Endothelial cell of umbilical vein (primary cell): ENCODE measurements at regions not wholly inside any gene's neighbourhood (a gene's known extent, or its start where the extent isn't known, plus 50 kb on each side); places are given as distances from the start of the nearest gene placed in this dataset.

ENCODE experiments used
- BruUV-seq: library from RNA; stranded (reverse); fragments of 400-500 nt; replicated peaks from 2 replicates; lab custom pipeline; 2021; lab: Mats Ljungman, UMichigan
- CTCF ChIA-PET: fragments of 300-600, 350-600 bp; sonication (Branson Sonifier 250); formaldehyde crosslinking; loops from one replicate; lab custom pipeline; 2021; ENCODE audit warnings: antibody characterized with exemption, inconsistent platforms; lab: Charles Lee
- POLR2A ChIA-PET: fragments of 300-600, 350-600 bp; sonication (Branson Sonifier 250); formaldehyde crosslinking; loops from one replicate; lab custom pipeline; 2021; ENCODE audit warnings: antibody characterized with exemption, inconsistent platforms; lab: Charles Lee
- DNase-seq: peaks from one replicate; pipeline ENCODE4 v3.0.0-alpha.2; 2011; ENCODE audit warnings: low read depth, low spot score
- FAIRE-seq: peaks from 2 replicates; lab custom pipeline; 2011; peaks lifted over from hg19 to GRCh38; lab: Jason Lieb, UNC
- H2AFZ ChIP-seq: 2 replicates; pipeline ENCODE4 v1.6.0; 2012; ENCODE audit warnings: low read depth, low read length, control low read depth, inconsistent platforms
- H3K27ac ChIP-seq: 2 replicates; pipeline ENCODE4 v1.5.1; 2011; ENCODE audit warnings: low read depth, mild to moderate bottlenecking, control low read depth, low read length, moderate library complexity; ENCODE audit not compliant: insufficient read depth
- H3K27me3 ChIP-seq, 2 experiments: 2 replicates each; pipeline versions ENCODE4 v1.6.0 to v1.6.1; 2011; ENCODE audit warnings: low read length in 2 of 2, mixed read lengths in 1 of 2; ENCODE audit not compliant: control insufficient read depth in 2 of 2, insufficient read depth in 2 of 2
- H3K36me3 ChIP-seq, 2 experiments: 2 replicates in 1 of 2; 3 replicates in 1 of 2; pipeline ENCODE4 v1.5.1; 2011; ENCODE audit warnings: low read length in 2 of 2, mild to moderate bottlenecking in 1 of 2, moderate library complexity in 1 of 2; ENCODE audit not compliant: control insufficient read depth in 2 of 2, insufficient read depth in 2 of 2; ENCODE audit errors: extremely low read depth in 1 of 2
- H3K4me1 ChIP-seq: 3 replicates; pipeline ENCODE4 v1.5.1; 2011; ENCODE audit warnings: mild to moderate bottlenecking, low read length; ENCODE audit not compliant: control insufficient read depth, insufficient read depth; ENCODE audit errors: extremely low read depth
- H3K4me2 ChIP-seq: 2 replicates; pipeline ENCODE4 v1.6.1; 2011; ENCODE audit warnings: low read length, control low read depth, mixed read lengths; ENCODE audit not compliant: insufficient read depth
- H3K4me3 ChIP-seq, 3 experiments: fragments of 200-600 bp in 1 of 3; sonication (generic), shearing (Covaris generic) in 1 of 3; replicated peaks in 1 of 3; 2 replicates each; pipeline ENCODE4 v1.5.1; 2011 to 2016; ENCODE audit warnings: control low read depth in 3 of 3, low read length in 3 of 3, mild to moderate bottlenecking in 2 of 3, inconsistent platforms in 1 of 3, low read depth in 1 of 3, moderate library complexity in 1 of 3; ENCODE audit not compliant: insufficient read depth in 1 of 3
- H3K79me2 ChIP-seq: 2 replicates; pipeline ENCODE4 v1.6.0; 2012; ENCODE audit warnings: low read length, inconsistent platforms; ENCODE audit not compliant: control insufficient read depth, insufficient read depth
- H3K9ac ChIP-seq: replicated peaks from 2 replicates; pipeline ENCODE3; 2011; ENCODE audit warnings: low read length, control low read depth; ENCODE audit not compliant: insufficient read depth; ENCODE audit errors: extremely low read depth
- H3K9me1 ChIP-seq: replicated peaks from 3 replicates; pipeline ENCODE4 v1.6.0; 2011; ENCODE audit warnings: mild to moderate bottlenecking, low read length; ENCODE audit not compliant: control insufficient read depth, insufficient read depth; ENCODE audit errors: extremely low read depth
- H3K9me3 ChIP-seq: replicated peaks from 2 replicates; pipeline ENCODE4 v1.5.1; 2012; ENCODE audit warnings: low read length, inconsistent platforms; ENCODE audit not compliant: control insufficient read depth, insufficient read depth
- H4K20me1 ChIP-seq: replicated peaks from 2 replicates; pipeline ENCODE3; 2011; ENCODE audit warnings: mild to moderate bottlenecking, low read length; ENCODE audit not compliant: control insufficient read depth, insufficient read depth; ENCODE audit errors: extremely low read depth
- CTCF ChIP-seq, 2 donors: IDR thresholded peaks; 1 replicate in 1 of 2; 2 replicates in 1 of 2; pipeline ENCODE4 v1.5.1; 2011; ENCODE audit warnings: low read length in 2 of 2, mild to moderate bottlenecking in 2 of 2, moderate library complexity in 2 of 2, control low read depth in 1 of 2, inconsistent platforms in 1 of 2, low read depth in 1 of 2; ENCODE audit not compliant: insufficient read depth in 1 of 2; ENCODE audit errors: extremely low read depth in 1 of 2
- EZH2 ChIP-seq: IDR thresholded peaks from 2 replicates; pipeline ENCODE4 v1.6.1; 2012; ENCODE audit warnings: borderline replicate concordance, low read depth, mild to moderate bottlenecking, moderate library complexity, low read length, inconsistent platforms; ENCODE audit not compliant: severe bottlenecking
- FOS ChIP-seq: IDR thresholded peaks from 2 replicates; pipeline ENCODE4 v1.6.1; 2011; ENCODE audit warnings: mild to moderate bottlenecking, low read length, moderate library complexity, borderline replicate concordance; ENCODE audit not compliant: insufficient read depth
- GATA2 ChIP-seq: IDR thresholded peaks from 2 replicates; pipeline ENCODE4 v1.7.0; 2011; ENCODE audit warnings: low read depth, mild to moderate bottlenecking, moderate library complexity, mixed read lengths, low read length; ENCODE audit not compliant: insufficient read length, insufficient read depth
- JUN ChIP-seq: IDR thresholded peaks from 2 replicates; pipeline ENCODE4 v1.6.1; 2011; ENCODE audit warnings: borderline replicate concordance, low read depth; ENCODE audit not compliant: insufficient read length, insufficient read depth
- MAX ChIP-seq: IDR thresholded peaks from 2 replicates; pipeline ENCODE4 v1.6.1; 2011; ENCODE audit not compliant: insufficient read depth, insufficient read length
- MYC ChIP-seq: IDR thresholded peaks from one replicate; pipeline ENCODE4 v1.6.1; 2011; ENCODE audit warnings: mild to moderate bottlenecking, low read depth, low read length
- POLR2A ChIP-seq: IDR thresholded peaks from 2 replicates; pipeline ENCODE4 v1.6.1; 2012; ENCODE audit warnings: low read depth, mild to moderate bottlenecking, control low read depth, low read length
- POLR2AphosphoS5 ChIP-seq: IDR thresholded peaks from 2 replicates; pipeline ENCODE4 v1.6.1; 2012; ENCODE audit warnings: low read depth, mild to moderate bottlenecking, control low read depth, low read length, moderate library complexity; ENCODE audit not compliant: insufficient read depth
- dilution Hi-C: fragments of 300-500 bp; cut with MboI; formaldehyde crosslinking; loops from one replicate; pipeline ENCODE4 v1.15.0; 2019; ENCODE audit warnings: low sequenced_read_pairs; ENCODE audit not compliant: extremely low pct_ligation_motif_present
- intact Hi-C: fragments of 100-400 bp; cut with micrococcal nuclease; formaldehyde crosslinking; loops from one replicate; pipeline ENCODE4 v1.10.0; 2022

DNA sequence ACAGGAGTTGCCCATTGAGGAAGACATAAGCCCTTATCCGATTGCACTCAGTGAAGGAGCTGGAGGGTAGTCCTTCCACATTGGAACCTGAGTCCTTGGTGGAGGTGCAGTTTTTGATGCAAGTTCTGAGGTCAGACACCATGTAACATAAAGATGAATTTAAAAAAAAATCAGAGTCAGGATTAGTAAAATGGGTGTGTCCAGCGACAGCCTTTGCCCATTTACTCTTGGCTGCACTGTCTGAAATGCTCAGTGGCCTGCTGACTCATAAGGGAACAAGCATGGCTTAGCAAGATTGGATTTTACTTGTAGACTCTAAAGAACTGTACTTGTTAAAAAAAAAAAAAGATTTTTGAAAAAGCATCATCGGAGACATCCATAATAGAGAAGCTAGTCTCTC is 241.1 kb upstream of the TOPAZ1 start:
- Histone ChIP-seq H3K79me2 (no peaks in the 10 kb centered on the region), H3K4me2 (no peak overlapping the region), H3K27ac (no peak overlapping the region), H3K9ac (no peak overlapping the region), H3K36me3 (no peaks in the 10 kb centered on the region), H3K27me3 (peaks cover 47 to 65% of the 10 kb centered on the region in 2 experiments), H3K9me3 (no peaks in the 10 kb centered on the region), H2AFZ (no peak overlapping the region), H3K4me3 (no peak overlapping the region), H3K9me1 (no peaks in the 10 kb centered on the region), H3K4me1 (peaks cover 21% of the 10 kb centered on the region), H4K20me1 (no peaks in the 10 kb centered on the region)
- DNase-seq: no peak
- FAIRE-seq: no peak
- dilution Hi-C loops: no loop called here
- no TSS peak for BruUV-seq
- TF ChIP-seq POLR2AphosphoS5 (no peak), POLR2A (no peak), MAX (no peak), FOS (no peak), MYC (no peak), CTCF (IDR thresholded peaks at IDR 0.05; ENCODE audit: extremely low read depth in 1 of 2, insufficient read depth in 1 of 2, low read depth in 1 of 2, low read length in 2 of 2) (no peak), JUN (no peak), EZH2 (no peak), GATA2 (no peak)
- ChIA-PET CTCF (interaction anchor here (0.7 to 1.5 kb wide), 3 partner anchors 10 to 198 kb away, joined by 3 to 4 read pairs (median 3); no protein-coding TSS in a partner anchor), POLR2A (no interaction called here)
- intact Hi-C loops: loop anchor here (1.0 kb wide), 1 partner anchor 229 kb away; no protein-coding TSS in a partner anchor
